HG03460 (cell line): ENCODE measurements at regions not wholly inside any gene's neighbourhood (a gene's known extent, or its start where the extent isn't known, plus 50 kb on each side); places are given as distances from the start of the nearest gene placed in this dataset.

Experiments used
- ATAC-seq: cut with Tn5 transposase; IDR thresholded peaks from one replicate; pipeline ENCODE4 v1.9.1; 2021; ENCODE audit not compliant: unreplicated experiment

GRCh38 chr6:146886587-146887446, 288.0 kb downstream of the ADGB start:
- ATAC-seq = no peak

- no peak for ATAC-seq
Measured at GRCh38 chr6:146887447-146888077, 288.8 kb downstream of the ADGB start.

GRCh38 chr6:146889303-146889702, 290.5 kb downstream of the ADGB start:
- no peak for ATAC-seq

- no peak for ATAC-seq
Measured at GRCh38 chr6:146890172-146890571, 291.4 kb downstream of the ADGB start.

- ATAC-seq = no peak
Measured at GRCh38 chr6:146890644-146891434, 292.1 kb downstream of the ADGB start.

DNA sequence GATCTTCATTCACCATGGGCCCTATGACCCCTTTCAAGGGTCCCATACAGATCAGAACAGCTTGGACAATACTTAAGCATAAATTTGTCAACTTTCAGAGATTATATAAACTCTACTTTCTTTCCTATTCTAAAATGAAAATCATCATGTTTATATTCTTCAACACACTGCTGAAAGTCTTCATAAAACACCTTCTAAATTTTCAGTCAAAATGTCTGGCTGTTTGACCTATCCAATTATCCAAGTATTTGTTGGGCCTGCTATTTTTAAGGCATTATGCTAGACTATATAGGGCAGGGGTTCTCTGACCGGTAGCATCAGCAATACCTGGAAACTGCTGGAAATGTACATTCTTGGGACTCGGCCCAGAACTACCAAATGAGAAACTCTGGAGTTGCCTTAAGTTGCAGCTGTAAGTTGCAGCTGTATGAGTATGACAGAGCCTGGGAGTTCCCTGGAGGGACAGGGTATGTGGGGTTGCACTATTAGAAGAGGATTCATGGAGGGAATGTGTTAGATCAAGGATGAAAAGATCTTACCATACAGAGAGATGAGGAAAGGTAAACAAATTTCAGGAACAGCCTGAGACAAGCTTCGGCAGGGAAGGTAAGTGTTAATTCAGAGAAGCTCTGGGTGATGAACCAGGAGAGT, 293.0 kb downstream of the ADGB start:
- ATAC-seq = no peak

GRCh38 chr6:146892283-146892612, 293.5 kb downstream of the ADGB start:
- ATAC-seq = no peak

- ATAC-seq = no peak
Measured at GRCh38 chr6:146892613-146893401, 294.0 kb downstream of the ADGB start.

GRCh38 chr6:146893690-146894089, 294.9 kb downstream of the ADGB start:
- no peak for ATAC-seq

DNA sequence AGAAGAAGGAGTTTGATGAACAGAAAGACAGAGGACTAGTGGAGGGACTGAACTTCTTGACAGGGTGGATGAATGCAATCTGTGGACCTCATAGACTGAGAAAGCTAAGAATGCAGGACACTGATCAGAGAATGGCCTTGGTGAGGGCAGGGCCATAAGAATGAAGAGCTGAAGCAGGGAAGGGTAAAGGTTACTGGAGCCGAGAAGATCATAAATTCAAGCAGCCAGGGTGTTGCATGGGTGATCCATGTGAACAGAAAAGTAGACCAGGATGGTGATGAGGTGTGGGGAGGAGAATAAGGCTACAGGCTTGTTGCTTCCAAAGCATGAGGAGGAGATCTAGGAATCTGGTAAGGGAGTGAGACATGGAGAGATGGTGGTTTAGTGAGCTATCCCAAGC, 295.9 kb downstream of the ADGB start:
- no peak for ATAC-seq

DNA sequence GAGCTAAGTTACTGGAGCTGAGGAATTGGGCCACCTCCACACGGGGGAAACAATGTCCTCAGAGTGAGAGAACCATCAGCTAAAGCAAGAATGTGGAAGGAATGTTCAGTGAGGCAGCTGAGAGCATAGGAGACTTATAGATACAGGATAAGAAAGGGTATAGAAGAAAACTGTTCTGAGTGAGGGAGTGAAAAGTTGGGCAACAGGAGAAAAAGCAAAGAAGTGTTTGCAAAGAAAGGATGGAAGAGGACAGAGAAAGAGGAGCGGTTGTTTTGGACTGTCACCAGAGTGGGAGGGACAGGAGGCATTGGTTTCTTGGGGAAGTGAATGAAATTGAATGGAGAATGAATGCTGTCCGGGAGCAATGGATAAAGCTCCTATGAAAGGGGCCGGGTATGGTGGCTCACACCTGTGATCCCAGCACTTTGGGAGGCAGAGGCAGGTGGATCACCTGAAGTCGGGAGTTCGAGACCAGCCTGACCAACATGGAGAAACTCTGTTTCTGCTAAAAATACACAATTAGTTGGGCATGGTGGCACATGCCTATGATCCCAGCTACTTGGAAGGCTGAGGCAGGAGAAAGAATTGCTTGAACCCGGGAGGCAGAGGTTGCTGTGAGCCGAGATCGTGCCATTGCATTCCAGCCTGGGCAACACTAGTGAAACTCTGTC, 296.5 kb downstream of the ADGB start:
- ATAC-seq = no peak

DNA sequence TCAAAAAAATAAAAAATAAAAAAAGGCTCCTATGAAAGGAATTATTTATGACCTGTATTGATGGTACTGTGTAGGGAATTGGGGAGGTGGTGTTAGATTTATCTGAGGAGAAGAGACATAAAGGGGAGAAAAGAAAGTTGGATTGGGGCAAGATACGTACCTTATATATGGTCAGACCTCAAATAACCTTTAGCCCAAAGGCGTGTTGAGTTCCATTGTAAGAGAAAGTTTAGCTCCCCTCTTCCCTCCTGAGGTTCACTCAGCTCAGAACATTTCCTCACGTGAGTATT, 296.9 kb downstream of the ADGB start:
- no peak for ATAC-seq

DNA sequence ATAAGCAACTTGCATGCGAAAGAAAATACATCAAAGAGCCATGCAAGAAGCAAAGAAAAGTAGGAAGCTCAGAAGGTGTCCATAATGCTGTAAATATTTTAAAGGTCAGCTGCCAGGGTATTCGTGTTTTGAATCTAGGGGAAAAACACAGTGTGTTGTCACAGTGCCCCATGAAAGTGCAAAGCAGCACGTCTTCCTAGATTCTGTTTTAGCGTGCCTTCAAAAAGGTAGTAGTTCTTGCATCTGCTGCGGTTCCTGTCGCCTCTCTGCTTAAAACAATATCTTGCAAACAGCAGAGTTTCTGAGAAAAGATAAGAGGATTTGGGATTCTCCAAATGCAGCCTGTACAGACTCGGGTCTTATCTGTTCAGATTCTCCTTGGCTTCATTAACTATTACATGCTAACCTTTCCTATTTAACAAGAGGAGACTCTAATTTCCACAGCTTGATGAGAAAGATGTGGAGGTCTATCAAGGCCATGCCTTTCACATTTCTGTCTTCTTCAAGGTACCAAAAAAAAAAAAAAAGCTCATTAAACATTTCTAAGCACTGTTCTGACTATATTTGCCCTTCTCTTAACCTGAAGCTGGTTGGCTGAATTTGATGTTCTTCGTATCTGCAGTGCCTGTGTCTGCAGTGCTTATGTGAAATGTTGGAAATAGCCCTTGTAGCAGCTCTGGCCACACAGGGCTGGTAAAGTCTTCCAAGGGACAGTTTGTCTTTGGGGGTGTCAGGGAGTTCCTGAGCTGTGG, 297.5 kb downstream of the ADGB start:
- no peak for ATAC-seq

DNA sequence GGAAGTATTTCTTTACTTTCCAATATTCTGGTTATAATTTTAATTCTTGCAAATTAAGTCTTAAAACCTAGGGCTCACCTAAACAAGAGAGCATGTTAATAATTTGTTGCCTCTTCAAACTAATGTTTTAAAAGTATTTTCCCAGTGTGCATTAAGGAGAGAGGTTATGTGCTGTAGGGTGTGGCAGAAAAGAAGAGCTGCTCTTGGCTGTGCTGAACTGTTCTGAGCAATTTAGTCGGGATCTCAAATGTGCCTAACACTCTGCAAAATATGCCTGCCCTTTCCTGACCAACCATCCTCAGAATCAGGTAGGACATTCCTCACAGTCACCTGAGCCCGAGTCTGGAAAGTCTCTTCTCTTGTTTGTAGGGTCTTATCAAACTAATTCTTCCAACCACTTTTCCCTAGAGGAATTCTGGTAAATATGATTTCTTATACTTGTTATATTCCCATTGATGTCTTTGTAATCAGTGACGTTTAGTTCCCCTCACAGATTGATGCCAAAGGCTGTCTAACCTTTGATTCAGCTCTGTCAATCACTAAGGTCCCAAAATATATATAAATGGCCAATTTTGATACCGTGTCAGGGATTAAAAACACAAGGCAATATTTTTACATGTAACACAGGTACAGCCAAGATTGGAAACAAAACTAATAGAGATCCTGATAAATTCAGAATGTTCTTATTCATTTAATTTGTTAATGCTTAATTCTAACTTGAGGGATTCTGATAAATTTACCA, 298.4 kb downstream of the ADGB start:
- ATAC-seq = no peak

DNA sequence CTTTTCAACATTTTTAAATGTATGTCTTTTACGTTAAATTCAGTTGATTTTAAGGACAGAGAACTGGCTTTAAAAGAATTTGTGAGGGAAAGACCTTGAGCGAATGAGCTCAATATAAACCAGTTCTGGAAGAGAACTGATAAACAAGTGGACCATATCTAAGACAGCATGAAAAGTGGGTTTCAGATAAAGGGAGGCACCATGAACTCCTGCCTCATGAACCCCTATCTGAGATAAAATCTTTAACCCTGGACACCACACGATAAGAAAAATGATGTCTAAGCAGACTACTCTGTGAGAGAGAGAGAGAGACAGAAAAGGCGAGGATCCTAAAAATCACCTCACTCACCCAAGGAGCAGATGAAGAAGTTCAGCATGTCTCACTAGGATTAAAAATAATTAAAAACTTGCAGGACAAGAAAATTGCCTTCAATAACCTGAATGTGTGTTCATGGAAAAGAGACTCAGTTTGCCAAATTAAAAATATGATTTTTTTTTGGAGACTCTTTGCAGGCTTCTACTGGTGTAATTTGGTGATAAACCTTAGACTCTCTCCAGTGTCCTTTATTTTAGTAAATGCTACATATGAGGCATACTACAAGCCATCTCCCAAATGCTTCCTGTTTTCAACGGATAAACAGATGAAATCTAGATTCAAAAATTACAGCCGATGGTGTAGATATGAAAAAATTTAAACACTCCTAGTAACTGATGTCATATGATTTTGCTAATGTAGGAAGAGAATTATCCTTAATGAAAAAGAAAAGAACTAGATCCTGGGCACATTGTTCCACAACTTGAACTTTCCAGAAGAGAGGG, 299.5 kb downstream of the ADGB start:
- ATAC-seq = no peak

GRCh38 chr6:146898888-146899227, 300.1 kb downstream of the ADGB start:
- no peak for ATAC-seq

DNA sequence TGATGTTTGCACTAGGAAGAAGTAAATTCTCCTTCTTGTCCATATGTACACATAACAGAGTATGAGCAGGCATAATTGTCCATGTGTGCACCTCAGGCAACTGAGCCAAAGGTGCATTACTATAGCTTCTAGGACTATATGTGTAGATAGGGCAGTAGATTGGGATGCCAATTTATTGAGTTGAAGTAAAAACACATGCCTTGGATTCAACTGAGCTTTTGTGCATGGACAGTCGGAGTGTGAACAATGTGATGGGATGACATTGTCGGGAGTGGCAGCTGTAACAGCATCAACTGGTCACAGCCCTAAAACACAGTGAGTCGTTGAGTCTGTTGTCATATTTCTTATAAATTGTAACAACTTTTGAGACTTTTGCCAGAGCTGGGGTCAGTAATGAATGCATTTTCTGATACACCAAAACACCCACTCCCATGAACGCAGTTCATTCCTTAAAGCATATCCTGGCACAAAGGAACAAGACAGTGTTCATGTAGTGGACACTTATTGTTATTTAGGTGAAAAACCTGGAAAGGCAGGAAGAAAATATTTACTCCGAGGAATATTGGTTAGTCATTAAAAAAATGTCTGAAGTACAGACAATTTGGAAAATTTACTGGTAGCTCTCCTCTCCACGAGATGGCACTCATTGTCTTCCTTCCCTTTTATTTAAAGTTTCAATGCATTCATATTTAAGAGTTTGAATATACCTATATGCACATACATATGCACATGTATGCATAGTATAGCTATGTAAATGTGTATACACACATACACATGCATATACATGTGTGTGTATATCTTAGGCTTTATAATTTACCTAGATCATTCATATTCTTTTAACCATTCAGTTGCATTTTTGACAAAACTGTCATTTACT, 302.0 kb upstream of the STXBP5 start:
- ATAC-seq = no peak
